Astrocyte of the spinal cord (primary cell): ENCODE measurements at regions not wholly inside any gene's neighbourhood (a gene's known extent, or its start where the extent isn't known, plus 50 kb on each side); places are given as distances from the start of the nearest gene placed in this dataset.
A peak's percentile ranks its signal among the peaks of the same experiment; 100 is the strongest.

Experiments
- DNase-seq: peaks from one replicate; pipeline ENCODE4 v3.0.0; 2011; ENCODE audit warnings: low read depth, low spot score
- H3K4me3 ChIP-seq: 2 replicates; pipeline ENCODE4 v1.5.1; 2011; ENCODE audit warnings: low read depth, mild to moderate bottlenecking, low read length, moderate library complexity
- in situ Hi-C: cut with HindIII; loops from 2 replicates; pipeline ENCODE4 v1.10.0; 2017; ENCODE audit warnings: low sequenced_read_pairs
- TF ChIP-seq, protein P1 (sequence below): IDR thresholded peaks from 2 replicates; pipeline ENCODE4 v1.5.1; 2012; ENCODE audit warnings: low read depth, mild to moderate bottlenecking, low read length, inconsistent platforms

DNA sequence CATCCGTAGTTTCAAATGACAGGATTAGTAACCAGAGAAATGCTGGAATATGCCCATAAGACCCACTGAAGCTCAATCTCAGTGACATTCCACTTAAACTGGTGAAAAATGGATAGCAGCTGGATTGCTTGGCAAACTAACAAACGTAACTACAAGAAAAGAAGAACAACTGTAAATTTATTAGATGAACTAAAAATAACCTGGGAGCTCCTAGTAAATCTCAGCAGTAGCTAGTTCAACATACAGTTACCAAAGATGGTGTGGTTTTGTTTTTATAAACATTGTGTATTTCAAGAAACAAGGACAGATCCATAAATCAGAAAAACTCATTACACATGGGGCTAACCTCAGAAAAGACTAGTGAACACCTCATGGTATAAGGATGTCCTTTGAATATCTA, 531.9 kb downstream of the XIRP2 start:
- TF ChIP-seq, protein P1, sequence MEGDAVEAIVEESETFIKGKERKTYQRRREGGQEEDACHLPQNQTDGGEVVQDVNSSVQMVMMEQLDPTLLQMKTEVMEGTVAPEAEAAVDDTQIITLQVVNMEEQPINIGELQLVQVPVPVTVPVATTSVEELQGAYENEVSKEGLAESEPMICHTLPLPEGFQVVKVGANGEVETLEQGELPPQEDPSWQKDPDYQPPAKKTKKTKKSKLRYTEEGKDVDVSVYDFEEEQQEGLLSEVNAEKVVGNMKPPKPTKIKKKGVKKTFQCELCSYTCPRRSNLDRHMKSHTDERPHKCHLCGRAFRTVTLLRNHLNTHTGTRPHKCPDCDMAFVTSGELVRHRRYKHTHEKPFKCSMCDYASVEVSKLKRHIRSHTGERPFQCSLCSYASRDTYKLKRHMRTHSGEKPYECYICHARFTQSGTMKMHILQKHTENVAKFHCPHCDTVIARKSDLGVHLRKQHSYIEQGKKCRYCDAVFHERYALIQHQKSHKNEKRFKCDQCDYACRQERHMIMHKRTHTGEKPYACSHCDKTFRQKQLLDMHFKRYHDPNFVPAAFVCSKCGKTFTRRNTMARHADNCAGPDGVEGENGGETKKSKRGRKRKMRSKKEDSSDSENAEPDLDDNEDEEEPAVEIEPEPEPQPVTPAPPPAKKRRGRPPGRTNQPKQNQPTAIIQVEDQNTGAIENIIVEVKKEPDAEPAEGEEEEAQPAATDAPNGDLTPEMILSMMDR, result no peak
- peak; percentile 55 for DNase-seq
- in situ Hi-C loops, result no loop called here
- no peak overlapping the region for H3K4me3 ChIP-seq

DNA sequence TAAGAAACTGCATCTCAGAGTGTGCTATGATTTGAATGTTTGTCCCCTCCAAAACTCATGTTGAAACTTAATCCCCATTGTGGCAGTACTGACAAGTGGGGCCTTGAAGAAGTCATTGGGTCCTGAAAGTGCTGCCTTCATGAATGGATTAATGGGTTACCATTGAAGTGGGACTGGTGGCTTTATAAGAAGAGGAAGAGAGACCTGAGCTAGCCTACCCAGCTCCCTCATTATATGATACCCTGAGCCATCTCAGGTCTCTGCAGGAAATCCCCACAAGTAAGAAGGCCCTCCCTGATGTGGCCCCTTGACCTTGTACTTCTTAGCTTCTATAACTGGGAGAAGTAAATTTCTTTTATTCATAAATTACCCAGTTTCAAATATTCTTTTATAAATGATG, 526.8 kb downstream of the XIRP2 start:
- DNase-seq, result no peak
- H3K4me3 ChIP-seq, result no peak overlapping the region
- in situ Hi-C loops, result no loop called here
- TF ChIP-seq, protein P1, result no peak

DNA sequence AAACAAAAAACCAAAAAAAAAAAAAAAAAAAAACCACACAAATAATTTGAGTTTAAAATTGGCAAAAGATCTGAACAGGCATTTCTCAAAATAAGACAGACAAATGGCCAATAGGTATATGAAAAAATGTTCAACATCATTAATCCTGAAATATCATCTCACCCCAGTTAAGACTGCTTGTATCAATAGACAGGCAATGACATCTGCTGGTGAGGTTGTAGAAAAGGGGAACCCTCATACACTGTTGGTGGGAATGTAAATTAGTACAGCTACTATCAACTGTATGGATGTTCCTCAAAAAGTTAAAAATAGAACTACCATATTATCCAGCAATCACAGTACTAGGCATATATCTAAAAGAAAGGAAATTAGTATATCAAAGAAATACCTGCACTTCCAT, 523.1 kb downstream of the XIRP2 start:
- in situ Hi-C loops, result no loop called here
- TF ChIP-seq, protein P1, result no peak
- no peak for DNase-seq
- H3K4me3 ChIP-seq, result no peak overlapping the region

DNA sequence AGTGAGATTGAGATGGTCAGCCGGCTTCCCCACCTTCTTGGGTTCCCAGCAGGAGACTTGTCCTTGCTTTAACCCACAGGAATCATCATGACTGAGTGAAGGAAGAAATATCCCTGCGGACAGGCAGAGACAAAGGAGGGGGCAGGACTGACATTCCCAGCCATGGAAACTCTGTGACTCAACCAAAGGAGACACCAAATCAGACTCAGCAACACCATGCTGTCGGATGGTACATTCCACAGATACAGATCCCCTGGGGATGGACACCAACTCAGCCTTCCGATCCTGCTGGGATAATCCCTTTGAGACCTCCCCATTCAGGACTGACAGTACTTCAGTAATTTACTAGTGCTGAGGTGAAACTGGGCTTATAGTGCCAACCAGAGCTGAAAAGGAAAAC, 518.3 kb downstream of the XIRP2 start:
- no peak overlapping the region for H3K4me3 ChIP-seq
- peak; percentile 87 for DNase-seq
- in situ Hi-C loops, result no loop called here
- TF ChIP-seq, protein P1, result no peak

DNA sequence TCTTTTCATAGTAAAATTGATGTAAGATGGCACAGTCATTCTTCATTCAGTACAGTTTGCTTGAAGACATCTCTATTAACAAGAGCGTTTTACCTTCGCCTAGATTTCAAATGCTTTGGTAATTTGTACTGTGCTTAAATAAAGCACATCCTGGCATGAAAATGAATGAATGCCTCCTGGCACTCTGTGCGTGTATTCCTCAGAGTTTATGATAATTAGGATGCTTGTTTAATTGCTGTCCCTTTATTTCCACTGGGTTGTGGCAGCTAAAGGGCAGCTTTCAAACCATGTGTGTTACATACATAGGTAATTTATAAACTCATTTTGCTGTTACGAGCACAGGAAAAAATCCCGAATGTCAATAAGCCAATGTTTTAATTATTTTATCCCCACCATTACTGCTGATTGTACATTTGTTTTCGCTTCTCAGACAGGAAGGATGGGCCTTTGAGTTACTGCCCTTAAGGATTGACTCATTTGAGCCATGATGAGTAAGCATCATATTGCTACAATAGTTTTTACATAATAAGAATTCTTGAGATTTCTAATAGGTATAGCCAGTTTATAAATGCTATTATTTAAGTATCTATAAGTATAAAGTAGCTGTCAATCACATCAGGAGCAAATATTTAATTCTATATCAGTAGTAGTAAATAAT, 516.5 kb downstream of the XIRP2 start:
- DNase-seq, result peak; percentile 58
- no peak overlapping the region for H3K4me3 ChIP-seq
- TF ChIP-seq, protein P1, result no peak
- in situ Hi-C loops, result no loop called here

DNA sequence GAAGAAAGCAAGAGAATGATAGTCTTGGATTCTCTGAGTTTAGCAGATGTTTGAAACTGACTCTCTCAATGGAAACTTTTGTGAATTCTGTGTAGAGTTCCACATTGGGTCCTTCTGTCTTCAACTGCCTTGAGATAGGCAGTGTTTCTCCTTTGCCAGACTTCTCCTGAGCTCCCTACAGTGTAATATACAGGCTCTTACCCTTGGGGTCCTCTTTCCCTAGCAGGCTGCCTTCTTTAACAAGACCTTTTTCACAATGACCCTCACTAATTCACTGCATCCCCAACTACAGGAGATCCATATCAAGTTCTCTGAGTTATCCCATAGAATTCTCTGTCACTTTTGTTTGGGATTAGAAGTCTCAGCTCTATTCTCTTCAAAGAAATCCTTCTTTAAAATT, 513.0 kb downstream of the XIRP2 start:
- no peak for DNase-seq
- in situ Hi-C loops, result no loop called here
- H3K4me3 ChIP-seq, result no peak overlapping the region
- TF ChIP-seq, protein P1, result no peak
